Uterus (tissue), 3 donors: ENCODE measurements at regions not wholly inside any gene's neighbourhood (a gene's known extent, or its start where the extent isn't known, plus 50 kb on each side); places are given as distances from the start of the nearest gene placed in this dataset.
A peak's percentile ranks its signal among the peaks of the same experiment; 100 is the strongest.

ENCODE experiments used
- DNase-seq, 2 donors: peaks; one replicate each; pipeline ENCODE4 v3.0.0-alpha.2; 2019 to 2020
- H3K27ac ChIP-seq, 2 donors: fragments of 200-600 bp; sonication (generic); 1 replicate in 1 of 2; 2 replicates in 1 of 2; pipeline ENCODE4 v1.5.1; 2016 to 2018
- H3K27me3 ChIP-seq, 2 donors: fragments of 200-600 bp; sonication (generic); one replicate each; pipeline ENCODE4 v1.5.1; 2018 to 2019; ENCODE audit warnings: control low read depth in 1 of 2
- H3K36me3 ChIP-seq, 2 donors: fragments of 200-600 bp; sonication (generic); one replicate each; pipeline ENCODE4 v1.5.1; 2019; ENCODE audit warnings: control low read depth in 1 of 2
- H3K4me1 ChIP-seq, 2 donors: fragments of 200-600 bp; sonication (generic); one replicate each; pipeline ENCODE4 v1.5.1; 2018 to 2019; ENCODE audit warnings: control low read depth in 1 of 2
- H3K4me3 ChIP-seq, 2 donors: fragments of 200-600 bp; sonication (generic); 1 replicate in 1 of 2; 2 replicates in 1 of 2; pipeline ENCODE4 v1.5.1; 2018 to 2019; ENCODE audit warnings: mild to moderate bottlenecking in 1 of 2
- H3K9me3 ChIP-seq, 2 donors: fragments of 200-600 bp; sonication (generic); one replicate each; pipeline ENCODE4 v1.5.1; 2019; ENCODE audit warnings: control low read depth in 1 of 2
- CTCF ChIP-seq, 4 experiments: fragments of 200-600 bp in 2 of 4; fragments of 450-650 bp in 2 of 4; sonication (generic) in 2 of 4; IDR thresholded peaks; one replicate each; pipeline ENCODE4 v1.5.1; 2016 to 2019; ENCODE audit warnings: antibody characterized with exemption in 4 of 4, mild to moderate bottlenecking in 2 of 4, moderate library complexity in 1 of 4
- POLR2A ChIP-seq, 2 donors: fragments of 450-650 bp; IDR thresholded peaks; one replicate each; pipeline ENCODE4 v1.6.1; 2016; ENCODE audit warnings: antibody characterized with exemption in 2 of 2, mild to moderate bottlenecking in 1 of 2, moderate library complexity in 1 of 2
- intact Hi-C: fragments of 100-400 bp; cut with DNase I; formaldehyde crosslinking; loops from one replicate; pipeline ENCODE4 v1.15.1; 2023; ENCODE audit warnings: low total_unique reads
- donor health status: DM: yes; HTN: yes; CAD: no.

GRCh38 chr7:25802473-25802872, 349.5 kb upstream of the NFE2L3 start:
- TF ChIP-seq POLR2A (IDR thresholded peaks at IDR 0.05) (no peak), CTCF (IDR thresholded peaks at IDR 0.05) (no peak)
- H3K36me3 ChIP-seq = no peaks in the 10 kb centered on the region
- H3K27ac ChIP-seq = peak overlapping the region; percentile 75 to 87
- H3K27me3 ChIP-seq = no peaks in the 10 kb centered on the region
- no peak overlapping the region for H3K4me3 ChIP-seq
- no peak for DNase-seq
- H3K4me1 ChIP-seq = peaks cover 10 to 24% of the 10 kb centered on the region in 2 donors
- intact Hi-C loops = no loop called here
- no peaks in the 10 kb centered on the region for H3K9me3 ChIP-seq

DNA sequence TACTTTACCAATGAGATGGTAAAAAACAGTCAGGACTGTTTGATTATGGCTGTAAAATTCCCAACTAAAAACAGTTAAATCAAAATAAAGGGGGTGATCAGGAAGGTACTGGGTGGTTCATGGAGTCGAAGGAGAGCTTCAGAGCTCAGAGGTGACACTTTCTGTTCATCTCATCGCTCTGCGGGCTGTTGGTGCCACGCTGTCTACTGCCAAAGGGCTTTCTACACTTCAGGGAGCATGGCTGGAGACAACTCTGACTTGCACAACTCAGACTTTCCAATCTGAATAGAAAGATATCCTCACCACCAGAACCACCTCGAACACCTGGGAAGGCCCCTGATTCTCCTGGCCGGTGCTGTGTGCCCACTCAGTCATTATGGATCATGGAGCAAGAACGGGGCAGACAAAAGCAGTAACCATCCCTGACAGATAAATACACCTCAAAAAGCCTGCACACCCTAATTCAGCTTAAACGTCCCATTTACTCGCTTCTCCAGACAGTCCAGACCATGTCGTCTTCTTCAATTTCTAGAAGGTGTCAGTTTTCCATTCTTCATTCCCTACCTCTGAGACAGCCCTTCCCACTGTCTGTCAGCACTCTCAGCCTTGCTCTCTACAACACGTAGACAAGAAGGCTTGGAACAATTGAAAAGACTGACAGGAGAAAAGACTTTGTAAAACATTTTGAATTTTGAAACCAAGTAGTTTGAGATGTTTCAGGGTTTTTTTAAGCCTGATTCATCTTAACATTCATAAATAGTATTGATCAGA, 348.7 kb upstream of the NFE2L3 start:
- Histone ChIP-seq H3K4me3 (no peak overlapping the region), H3K36me3 (no peaks in the 10 kb centered on the region), H3K27me3 (no peaks in the 10 kb centered on the region), H3K9me3 (no peaks in the 10 kb centered on the region), H3K4me1 (peaks cover 10 to 29% of the 10 kb centered on the region in 2 donors), H3K27ac (peak overlapping the region; percentile 75 to 87)
- TF ChIP-seq POLR2A (IDR thresholded peaks at IDR 0.05) (no peak), CTCF (IDR thresholded peaks at IDR 0.05) (no peak)
- intact Hi-C loops = no loop called here
- DNase-seq = no peak

DNA sequence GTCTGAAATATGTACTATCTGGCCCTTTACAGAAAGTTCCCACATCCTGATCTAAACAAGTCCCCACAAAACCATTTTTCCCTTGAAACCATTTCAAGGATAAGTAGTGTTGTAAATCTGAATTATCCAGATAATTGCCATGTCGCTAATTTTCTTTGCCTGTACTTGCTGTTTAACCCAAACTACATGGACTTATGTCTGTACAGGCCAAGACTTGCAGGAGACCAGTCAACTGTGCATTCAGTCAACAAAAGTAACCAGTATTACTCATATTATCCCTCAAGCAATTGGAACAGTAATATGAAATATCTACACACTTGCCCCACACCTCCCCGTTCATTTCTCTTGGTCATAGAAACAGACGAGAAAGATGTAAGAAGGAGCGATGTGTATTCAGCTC, 347.8 kb upstream of the NFE2L3 start:
- Histone ChIP-seq H3K27ac (peak overlapping the region; percentile 75 to 87), H3K4me1 (peaks cover 10 to 36% of the 10 kb centered on the region in 2 donors), H3K36me3 (no peaks in the 10 kb centered on the region), H3K27me3 (no peaks in the 10 kb centered on the region), H3K9me3 (no peaks in the 10 kb centered on the region), H3K4me3 (no peak overlapping the region)
- intact Hi-C loops = no loop called here
- no peak for DNase-seq
- no peak for TF ChIP-seq POLR2A (IDR thresholded peaks at IDR 0.05)
- no peak for TF ChIP-seq CTCF (IDR thresholded peaks at IDR 0.05)

DNA sequence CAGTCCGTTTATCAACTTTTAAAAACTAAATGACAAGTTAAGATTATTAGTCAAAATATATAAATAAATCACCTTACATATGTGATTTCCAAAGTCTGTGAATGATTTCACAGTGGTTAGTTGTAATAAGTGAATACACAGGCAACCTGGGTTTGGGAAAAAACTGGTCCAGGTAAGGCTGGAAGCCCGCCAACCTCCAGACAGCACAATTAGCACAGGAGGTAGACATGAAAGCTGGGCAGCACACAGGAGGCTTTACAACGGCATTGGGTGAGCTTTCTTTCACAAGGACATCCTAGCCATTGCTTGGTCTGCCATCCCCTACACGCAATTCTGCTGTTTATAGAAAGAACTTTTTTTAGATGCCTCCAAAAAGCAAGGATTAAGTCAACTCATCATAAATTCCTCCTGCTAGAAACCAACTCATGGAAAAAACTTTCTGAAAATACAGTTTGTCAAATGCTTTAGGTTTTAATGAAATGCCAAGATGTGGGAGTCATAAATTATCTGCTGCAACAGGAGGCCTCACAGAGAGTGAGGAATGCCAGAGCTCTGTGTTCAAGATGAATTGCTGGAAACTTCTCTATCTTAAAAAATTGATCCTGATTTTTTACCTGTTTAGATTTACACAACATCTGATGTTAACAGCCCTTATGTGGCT, 346.8 kb upstream of the NFE2L3 start:
- H3K27me3 ChIP-seq = no peaks in the 10 kb centered on the region
- intact Hi-C loops = no loop called here
- H3K4me3 ChIP-seq = no peak overlapping the region
- peak overlapping the region; percentile 75 to 87 for H3K27ac ChIP-seq
- TF ChIP-seq POLR2A (IDR thresholded peaks at IDR 0.05) (no peak), CTCF (IDR thresholded peaks at IDR 0.05) (no peak)
- peak; percentile 32 to 36 for DNase-seq
- H3K36me3 ChIP-seq = no peaks in the 10 kb centered on the region
- no peaks in the 10 kb centered on the region for H3K9me3 ChIP-seq
- peaks cover 10 to 36% of the 10 kb centered on the region in 2 donors for H3K4me1 ChIP-seq

- Histone ChIP-seq H3K9me3 (no peaks in the 10 kb centered on the region), H3K4me1 (peaks cover 10 to 36% of the 10 kb centered on the region in 2 donors), H3K4me3 (no peak overlapping the region), H3K27me3 (no peaks in the 10 kb centered on the region), H3K27ac (peak overlapping the region; percentile 50 to 87), H3K36me3 (no peaks in the 10 kb centered on the region)
- DNase-seq = no peak
- intact Hi-C loops = no loop called here
- TF ChIP-seq CTCF (IDR thresholded peaks at IDR 0.05) = no peak
- TF ChIP-seq POLR2A (IDR thresholded peaks at IDR 0.05) = no peak
These were observed 344.8 kb upstream of the NFE2L3 start for GRCh38 chr7:25807086-25807611.
